ENCODE measurements at regions not wholly inside any gene's neighbourhood (a gene's known extent, or its start where the extent isn't known, plus 50 kb on each side); places are given as distances from the start of the nearest gene placed in this dataset.

- Histone ChIP-seq H3K9me3 (ENCODE audit: control insufficient read depth, low read length) (no peaks in the 10 kb centered on the region), H3K27me3 (ENCODE audit: control insufficient read depth, insufficient read depth, low read length) (no peaks in the 10 kb centered on the region), H3K36me3 (ENCODE audit: control insufficient read depth, insufficient read depth, low read length) (no peaks in the 10 kb centered on the region), H2AFZ (no peak overlapping the region), H3K4me2 (ENCODE audit: low read length) (no peak overlapping the region), H3K4me3 (ENCODE audit: low read depth, low read length) (no peak overlapping the region), H3K9ac (no peak overlapping the region), H3K27ac (no peak overlapping the region), H3K79me2 (no peaks in the 10 kb centered on the region), H3K4me1 (peaks cover 6% of the 10 kb centered on the region)
- no peak for TF ChIP-seq CTCF (IDR thresholded peaks at IDR 0.05)
Measured at GRCh38 chr3:180320631-180321030, 281.3 kb upstream of the TTC14 start.

- no peaks in the 10 kb centered on the region for H3K36me3 ChIP-seq (ENCODE audit: control insufficient read depth, insufficient read depth, low read length)
- no peak overlapping the region for H2AFZ ChIP-seq
- H3K27me3 ChIP-seq (ENCODE audit: control insufficient read depth, insufficient read depth, low read length): no peaks in the 10 kb centered on the region
- H3K9ac ChIP-seq: no peak overlapping the region
- no peak overlapping the region for H3K4me2 ChIP-seq (ENCODE audit: low read length)
- H3K4me1 ChIP-seq: peaks cover 6% of the 10 kb centered on the region
- no peaks in the 10 kb centered on the region for H3K79me2 ChIP-seq
- no peaks in the 10 kb centered on the region for H3K9me3 ChIP-seq (ENCODE audit: control insufficient read depth, low read length)
- no peak overlapping the region for H3K27ac ChIP-seq
- no peak for TF ChIP-seq CTCF (IDR thresholded peaks at IDR 0.05)
- H3K4me3 ChIP-seq (ENCODE audit: low read depth, low read length): no peak overlapping the region
Measured at GRCh38 chr3:180321534-180321933, 280.4 kb upstream of the TTC14 start.

GRCh38 chr3:180322829-180323228 lies 279.1 kb upstream of the TTC14 start:
- H3K4me3 ChIP-seq (ENCODE audit: low read depth, low read length): no peak overlapping the region
- no peaks in the 10 kb centered on the region for H3K9me3 ChIP-seq (ENCODE audit: control insufficient read depth, low read length)
- H3K79me2 ChIP-seq: no peaks in the 10 kb centered on the region
- H3K27me3 ChIP-seq (ENCODE audit: control insufficient read depth, insufficient read depth, low read length): no peaks in the 10 kb centered on the region
- no peak overlapping the region for H3K4me2 ChIP-seq (ENCODE audit: low read length)
- no peak for TF ChIP-seq CTCF (IDR thresholded peaks at IDR 0.05)
- no peak overlapping the region for H2AFZ ChIP-seq
- H3K9ac ChIP-seq: no peak overlapping the region
- H3K4me1 ChIP-seq: peaks cover 6% of the 10 kb centered on the region
- no peaks in the 10 kb centered on the region for H3K36me3 ChIP-seq (ENCODE audit: control insufficient read depth, insufficient read depth, low read length)
- no peak overlapping the region for H3K27ac ChIP-seq

GRCh38 chr3:180324791-180325190 lies 277.2 kb upstream of the TTC14 start:
- H3K4me3 ChIP-seq (ENCODE audit: low read depth, low read length): no peak overlapping the region
- no peaks in the 10 kb centered on the region for H3K27me3 ChIP-seq (ENCODE audit: control insufficient read depth, insufficient read depth, low read length)
- H3K9me3 ChIP-seq (ENCODE audit: control insufficient read depth, low read length): no peaks in the 10 kb centered on the region
- no peak for TF ChIP-seq CTCF (IDR thresholded peaks at IDR 0.05)
- H3K27ac ChIP-seq: no peak overlapping the region
- no peak overlapping the region for H3K4me2 ChIP-seq (ENCODE audit: low read length)
- no peak overlapping the region for H2AFZ ChIP-seq
- H3K9ac ChIP-seq: no peak overlapping the region
- no peaks in the 10 kb centered on the region for H3K36me3 ChIP-seq (ENCODE audit: control insufficient read depth, insufficient read depth, low read length)
- no peaks in the 10 kb centered on the region for H3K79me2 ChIP-seq
- no peaks in the 10 kb centered on the region for H3K4me1 ChIP-seq

- Histone ChIP-seq H3K9me3 (ENCODE audit: control insufficient read depth, low read length) (no peaks in the 10 kb centered on the region), H3K9ac (no peak overlapping the region), H3K4me2 (ENCODE audit: low read length) (no peak overlapping the region), H3K27me3 (ENCODE audit: control insufficient read depth, insufficient read depth, low read length) (no peaks in the 10 kb centered on the region), H3K79me2 (no peaks in the 10 kb centered on the region), H3K27ac (no peak overlapping the region), H3K4me1 (no peaks in the 10 kb centered on the region), H3K36me3 (ENCODE audit: control insufficient read depth, insufficient read depth, low read length) (no peaks in the 10 kb centered on the region), H3K4me3 (ENCODE audit: low read depth, low read length) (no peak overlapping the region), H2AFZ (no peak overlapping the region)
- TF ChIP-seq CTCF (IDR thresholded peaks at IDR 0.05): no peak
Measured at GRCh38 chr3:180325533-180325932, 276.4 kb upstream of the TTC14 start.

Measured in parathyroid adenoma (tissue), 2 donors.